SJCRH30 (cell line): ENCODE measurements at regions not wholly inside any gene's neighbourhood (a gene's known extent, or its start where the extent isn't known, plus 50 kb on each side); places are given as distances from the start of the nearest gene placed in this dataset.

ENCODE experiments used
- DNase-seq, 2 experiments: peaks; one replicate each; pipeline ENCODE4 v3.0.0-alpha.2; 2015 to 2020
- H3K27ac ChIP-seq: fragments of 250-450 bp; sonication (Bioruptor Pico); 2 replicates; pipeline ENCODE4 v1.5.1; 2020; ENCODE audit warnings: mild to moderate bottlenecking, moderate library complexity
- H3K27me3 ChIP-seq: fragments of 250-450 bp; sonication (Bioruptor Pico); 2 replicates; pipeline ENCODE4 v1.5.1; 2020; ENCODE audit warnings: mild to moderate bottlenecking, moderate library complexity
- H3K36me3 ChIP-seq: fragments of 250-450 bp; sonication (Bioruptor Pico); 2 replicates; pipeline ENCODE4 v1.5.1; 2020; ENCODE audit warnings: mild to moderate bottlenecking, moderate library complexity
- H3K4me1 ChIP-seq: fragments of 250-450 bp; sonication (Bioruptor Pico); 2 replicates; pipeline ENCODE4 v1.5.1; 2020; ENCODE audit warnings: mild to moderate bottlenecking, moderate library complexity
- H3K4me3 ChIP-seq: fragments of 250-450 bp; sonication (Bioruptor Pico); 2 replicates; pipeline ENCODE4 v1.5.1; 2020; ENCODE audit warnings: mild to moderate bottlenecking, moderate library complexity
- H3K9me3 ChIP-seq: fragments of 250-450 bp; sonication (Bioruptor Pico); replicated peaks from 2 replicates; pipeline ENCODE4 v1.5.1; 2020; ENCODE audit warnings: mild to moderate bottlenecking, moderate library complexity

DNA sequence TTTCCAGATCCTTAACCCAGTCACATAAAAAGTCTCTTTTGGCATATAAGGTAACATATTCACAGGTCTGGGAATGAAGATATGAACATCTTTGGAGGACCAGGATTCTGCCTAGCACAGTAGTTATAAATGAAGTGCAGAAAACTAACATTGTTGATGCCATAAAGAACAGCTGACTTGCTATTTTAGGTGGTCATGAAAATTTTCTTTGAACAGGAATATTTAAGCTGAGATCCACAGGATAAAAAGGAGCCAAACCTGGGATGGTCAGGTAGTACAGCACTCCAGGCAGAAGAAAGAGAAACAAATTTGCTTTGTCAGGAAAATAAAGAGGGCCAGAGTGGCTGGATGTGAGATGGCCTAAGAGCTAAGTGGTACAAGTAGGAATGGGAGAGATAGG, 80.0 kb downstream of the CENPW start:
- Histone ChIP-seq H3K27ac (no peak overlapping the region), H3K36me3 (no peaks in the 10 kb centered on the region), H3K27me3 (no peaks in the 10 kb centered on the region), H3K9me3 (no peaks in the 10 kb centered on the region), H3K4me1 (no peaks in the 10 kb centered on the region), H3K4me3 (no peak overlapping the region)
- no peak for DNase-seq

DNA sequence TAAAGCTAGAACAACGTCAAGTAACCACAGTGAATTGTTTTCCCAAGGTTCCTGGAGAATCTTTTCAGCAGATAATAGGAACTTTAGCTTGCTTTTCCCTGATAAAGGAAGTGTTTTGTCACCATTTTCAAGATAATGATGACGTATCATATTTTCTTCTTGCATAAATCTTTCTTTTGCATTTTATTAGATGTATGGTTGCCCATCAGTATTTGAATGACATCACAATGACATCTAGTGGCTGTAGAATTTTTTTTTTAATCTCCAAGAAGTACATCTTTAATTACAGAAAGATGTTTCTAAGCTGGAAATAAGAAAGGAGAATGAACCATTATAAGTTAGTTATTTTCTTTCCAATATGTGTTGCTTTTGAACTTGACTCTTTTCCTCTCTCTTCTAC, 83.0 kb downstream of the CENPW start:
- Histone ChIP-seq H3K4me1 (no peaks in the 10 kb centered on the region), H3K27me3 (no peaks in the 10 kb centered on the region), H3K4me3 (no peak overlapping the region), H3K9me3 (no peaks in the 10 kb centered on the region), H3K27ac (no peak overlapping the region), H3K36me3 (no peaks in the 10 kb centered on the region)
- no peak for DNase-seq

DNA sequence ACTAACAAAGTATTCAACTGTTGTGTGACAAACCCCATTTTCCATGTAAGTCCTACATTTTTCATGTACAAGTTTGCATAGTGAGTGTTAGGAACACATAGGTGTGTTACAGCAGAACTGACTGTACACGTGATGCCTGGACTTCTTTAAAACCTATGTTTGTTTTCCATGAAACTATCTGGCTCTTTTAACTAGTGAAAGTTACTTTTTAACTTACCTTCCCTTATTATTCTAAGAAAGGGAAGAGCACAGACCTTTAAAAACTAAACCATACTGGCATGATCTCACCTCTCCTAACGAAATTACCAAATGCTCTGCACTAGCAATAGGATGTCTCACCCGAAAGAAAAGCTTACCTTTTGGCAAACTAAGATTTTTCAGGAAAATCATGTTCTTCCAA, 87.8 kb downstream of the CENPW start:
- Histone ChIP-seq H3K4me1 (no peaks in the 10 kb centered on the region), H3K27me3 (no peaks in the 10 kb centered on the region), H3K9me3 (no peaks in the 10 kb centered on the region), H3K27ac (no peak overlapping the region), H3K4me3 (no peak overlapping the region), H3K36me3 (no peaks in the 10 kb centered on the region)
- no peak for DNase-seq

DNA sequence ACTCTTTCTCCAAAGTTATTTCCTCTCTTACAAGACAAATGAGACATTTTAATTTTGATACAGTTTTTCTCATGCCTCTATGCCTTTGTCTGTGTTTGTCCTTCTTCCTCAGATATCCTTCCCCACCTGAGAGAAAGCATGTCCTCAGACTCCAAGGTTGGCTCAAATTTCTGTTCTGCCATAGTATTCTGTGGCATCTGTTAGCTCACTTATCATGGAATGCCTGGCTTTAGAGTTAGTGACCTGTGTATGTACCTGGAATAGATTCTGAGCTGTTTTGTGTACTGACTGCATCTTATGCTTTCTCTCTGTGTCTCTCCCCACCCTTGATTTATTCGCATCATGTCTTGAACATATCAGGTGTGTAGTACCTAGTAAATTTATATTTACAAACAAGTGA, 90.0 kb downstream of the CENPW start:
- no peak overlapping the region for H3K27ac ChIP-seq
- H3K4me1 ChIP-seq = no peaks in the 10 kb centered on the region
- H3K9me3 ChIP-seq = no peaks in the 10 kb centered on the region
- H3K4me3 ChIP-seq = no peak overlapping the region
- H3K36me3 ChIP-seq = no peaks in the 10 kb centered on the region
- H3K27me3 ChIP-seq = no peaks in the 10 kb centered on the region
- DNase-seq = no peak

DNA sequence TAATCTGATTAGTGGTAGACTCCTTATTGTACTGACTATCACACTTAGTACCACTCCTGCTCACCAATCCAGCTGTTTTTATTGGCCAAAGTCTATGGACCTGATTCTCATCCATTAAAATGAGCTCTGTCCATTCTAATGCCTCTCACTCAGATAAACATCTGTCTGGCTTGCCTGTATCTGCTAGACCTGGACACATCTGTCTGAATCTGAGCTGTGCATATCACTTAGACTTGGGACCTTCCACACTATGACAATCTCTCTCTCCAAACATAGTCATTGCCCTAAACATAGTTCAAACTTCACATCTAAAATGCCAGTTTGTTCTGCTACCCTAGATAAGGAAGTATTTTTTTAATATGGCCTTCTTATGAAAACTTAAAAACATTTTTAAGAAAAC, 92.6 kb downstream of the CENPW start:
- H3K9me3 ChIP-seq = no peaks in the 10 kb centered on the region
- no peaks in the 10 kb centered on the region for H3K4me1 ChIP-seq
- H3K27me3 ChIP-seq = no peaks in the 10 kb centered on the region
- no peak overlapping the region for H3K27ac ChIP-seq
- DNase-seq = no peak
- H3K4me3 ChIP-seq = no peak overlapping the region
- no peaks in the 10 kb centered on the region for H3K36me3 ChIP-seq

DNA sequence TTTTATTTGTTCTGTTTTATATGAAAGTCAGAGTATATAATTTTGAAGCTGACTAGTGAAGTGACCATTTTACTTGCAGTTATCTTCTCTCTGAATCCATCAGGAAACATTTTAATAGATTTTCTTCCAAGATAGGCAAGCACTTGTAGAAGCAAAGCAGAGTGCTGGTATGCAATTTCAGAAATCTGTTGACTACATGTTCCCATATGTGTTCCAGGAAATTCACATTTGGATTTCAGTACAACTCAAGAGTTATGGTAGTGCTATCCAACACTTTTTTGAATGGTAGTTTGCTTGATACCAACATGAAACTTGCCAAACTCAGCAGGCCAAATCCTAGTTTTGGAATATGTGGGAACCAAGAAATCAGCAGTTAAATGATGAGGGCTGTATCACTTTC, 94.0 kb downstream of the CENPW start:
- Histone ChIP-seq H3K27ac (no peak overlapping the region), H3K9me3 (no peaks in the 10 kb centered on the region), H3K27me3 (no peaks in the 10 kb centered on the region), H3K4me3 (no peak overlapping the region), H3K36me3 (no peaks in the 10 kb centered on the region), H3K4me1 (no peaks in the 10 kb centered on the region)
- no peak for DNase-seq

DNA sequence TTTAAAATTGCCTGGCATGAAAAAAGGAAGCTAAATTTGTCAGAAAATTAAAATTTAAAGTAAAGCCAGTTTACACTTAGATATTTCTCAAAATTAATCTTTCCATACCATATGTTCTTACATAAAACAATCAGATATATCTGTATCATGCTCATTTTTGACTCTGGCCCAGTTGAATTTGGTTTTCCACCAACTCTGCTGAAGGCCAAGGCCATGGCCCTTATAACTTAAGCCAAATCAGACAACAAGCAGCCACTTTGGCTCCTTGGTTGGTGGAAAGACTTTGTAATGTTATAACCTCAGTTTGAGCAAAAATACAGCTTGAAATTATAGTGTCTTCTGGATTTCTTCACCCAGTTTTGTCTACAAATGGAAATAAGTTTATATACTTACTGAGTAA, 97.3 kb downstream of the CENPW start:
- no peak overlapping the region for H3K4me3 ChIP-seq
- H3K4me1 ChIP-seq = no peaks in the 10 kb centered on the region
- H3K27ac ChIP-seq = no peak overlapping the region
- H3K9me3 ChIP-seq = no peaks in the 10 kb centered on the region
- H3K27me3 ChIP-seq = no peaks in the 10 kb centered on the region
- no peaks in the 10 kb centered on the region for H3K36me3 ChIP-seq
- no peak for DNase-seq

DNA sequence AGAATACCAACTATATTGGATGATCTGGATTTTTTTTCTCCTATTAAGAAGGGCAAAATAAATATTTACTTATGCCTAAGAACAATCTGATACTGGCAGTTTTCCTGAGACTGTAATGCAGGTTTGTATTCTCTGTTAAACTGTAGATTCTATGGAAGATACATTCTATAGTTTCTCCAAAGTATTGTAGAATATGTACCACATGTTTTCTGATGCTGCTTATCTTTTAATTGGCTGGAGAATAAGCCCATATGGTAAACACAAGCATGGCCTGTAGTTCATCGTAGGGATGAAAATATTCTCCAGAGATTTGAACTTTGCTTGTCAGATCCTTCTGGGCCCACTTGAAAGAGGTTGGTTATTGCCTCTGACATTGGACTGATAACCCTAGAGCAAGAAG, 99.1 kb downstream of the CENPW start:
- Histone ChIP-seq H3K9me3 (no peaks in the 10 kb centered on the region), H3K4me1 (no peaks in the 10 kb centered on the region), H3K27me3 (no peaks in the 10 kb centered on the region), H3K4me3 (no peak overlapping the region), H3K36me3 (no peaks in the 10 kb centered on the region), H3K27ac (no peak overlapping the region)
- DNase-seq = no peak

DNA sequence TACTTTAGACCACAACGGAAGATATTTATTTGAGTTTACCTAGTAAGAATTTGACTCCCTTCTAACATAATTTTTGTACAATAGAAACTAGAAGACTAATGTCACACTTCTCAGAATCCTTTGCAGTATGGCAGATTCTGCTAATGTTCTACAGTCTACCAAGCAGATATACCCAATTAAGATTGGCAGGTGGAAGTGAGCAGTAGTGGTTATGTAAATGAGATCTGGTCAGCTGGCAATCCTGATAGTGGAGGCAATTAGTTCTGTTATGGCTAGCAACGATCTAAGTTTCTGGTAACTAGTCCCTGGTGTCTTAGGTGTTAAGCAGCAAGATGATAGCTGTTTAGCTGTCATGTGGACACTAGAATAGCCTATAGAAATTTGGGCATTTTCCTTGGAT, 101.0 kb downstream of the CENPW start:
- Histone ChIP-seq H3K4me3 (no peak overlapping the region), H3K4me1 (no peaks in the 10 kb centered on the region), H3K27me3 (no peaks in the 10 kb centered on the region), H3K27ac (no peak overlapping the region), H3K36me3 (no peaks in the 10 kb centered on the region), H3K9me3 (no peaks in the 10 kb centered on the region)
- DNase-seq = no peak

DNA sequence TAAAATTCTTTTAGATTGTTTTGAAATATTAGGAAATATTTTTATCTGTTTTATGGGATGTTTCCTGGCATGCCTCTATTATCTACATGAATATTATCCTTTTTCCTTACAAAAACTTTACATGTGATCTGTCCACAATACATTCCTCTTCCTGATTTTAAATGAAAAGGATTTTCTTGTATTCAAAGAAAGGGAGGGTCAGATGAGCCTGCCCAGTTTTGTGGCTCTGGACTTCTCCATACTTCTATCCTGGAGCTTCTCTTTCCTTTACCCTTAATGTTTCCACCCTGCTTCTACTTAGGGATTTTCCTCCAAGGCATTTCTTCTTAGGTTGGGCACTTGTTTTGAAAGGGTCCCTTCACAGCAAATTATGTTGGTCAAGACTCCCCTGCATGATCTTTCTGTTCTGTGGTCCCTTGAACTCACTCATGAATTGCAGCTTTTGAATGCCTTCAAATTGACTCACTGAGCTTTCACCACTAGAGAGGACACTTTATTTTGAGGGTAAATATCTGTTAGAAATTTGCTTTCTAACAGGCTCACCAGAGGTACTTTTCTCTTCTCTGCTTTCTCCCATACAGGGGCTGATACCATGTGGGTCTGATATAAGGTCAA, 104.9 kb downstream of the CENPW start:
- no peak overlapping the region for H3K27ac ChIP-seq

DNA sequence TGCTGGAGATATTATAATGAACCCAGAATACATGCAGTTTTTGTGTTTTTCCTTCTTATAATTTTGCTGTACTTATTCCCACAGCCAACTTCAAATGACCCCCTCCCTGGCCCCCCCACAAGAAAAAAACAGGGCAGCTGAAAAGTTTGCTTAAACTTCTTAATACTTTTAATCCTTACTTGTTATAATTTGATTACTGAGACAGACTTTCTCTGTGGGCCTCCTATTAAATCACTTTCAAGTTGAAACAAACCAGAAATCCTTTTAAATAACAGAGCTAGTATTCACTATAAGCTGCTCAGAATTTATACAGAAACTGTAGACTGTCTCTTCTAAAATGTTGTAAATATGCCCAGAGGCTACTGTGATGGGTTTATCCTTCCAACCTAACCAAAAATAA, 106.3 kb downstream of the CENPW start:
- Histone ChIP-seq H3K9me3 (no peaks in the 10 kb centered on the region), H3K27ac (no peak overlapping the region), H3K36me3 (no peaks in the 10 kb centered on the region), H3K4me1 (no peaks in the 10 kb centered on the region), H3K4me3 (no peak overlapping the region), H3K27me3 (no peaks in the 10 kb centered on the region)
- no peak for DNase-seq

More for the DNA sequence above, 104.9 kb downstream of the CENPW start:
- H3K27me3 ChIP-seq = no peaks in the 10 kb centered on the region
- H3K4me1 ChIP-seq = no peaks in the 10 kb centered on the region
- no peak for DNase-seq
- H3K9me3 ChIP-seq = no peaks in the 10 kb centered on the region
- H3K4me3 ChIP-seq = no peak overlapping the region
- H3K36me3 ChIP-seq = no peaks in the 10 kb centered on the region

DNA sequence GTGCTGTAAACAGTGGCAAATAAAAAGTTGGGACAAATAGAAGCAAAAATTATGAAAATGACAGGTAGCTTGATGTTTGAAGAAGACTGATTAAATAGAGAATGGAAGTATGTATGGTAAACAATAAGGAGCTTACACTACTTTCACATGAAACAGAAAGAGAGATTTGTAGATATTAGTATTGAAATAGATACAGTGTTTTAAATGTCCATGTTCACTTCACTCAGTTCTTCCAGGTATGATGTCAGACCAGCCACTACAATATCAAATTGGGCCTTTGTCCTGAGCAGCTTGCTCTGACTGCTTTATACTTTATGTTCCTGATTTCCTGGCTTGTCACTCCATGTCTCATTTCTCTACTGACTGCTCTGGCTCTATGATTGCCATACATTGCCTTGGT, 107.5 kb downstream of the CENPW start:
- Histone ChIP-seq H3K4me3 (no peak overlapping the region), H3K9me3 (no peaks in the 10 kb centered on the region), H3K4me1 (no peaks in the 10 kb centered on the region), H3K27ac (no peak overlapping the region), H3K27me3 (no peaks in the 10 kb centered on the region), H3K36me3 (no peaks in the 10 kb centered on the region)
- DNase-seq = no peak

DNA sequence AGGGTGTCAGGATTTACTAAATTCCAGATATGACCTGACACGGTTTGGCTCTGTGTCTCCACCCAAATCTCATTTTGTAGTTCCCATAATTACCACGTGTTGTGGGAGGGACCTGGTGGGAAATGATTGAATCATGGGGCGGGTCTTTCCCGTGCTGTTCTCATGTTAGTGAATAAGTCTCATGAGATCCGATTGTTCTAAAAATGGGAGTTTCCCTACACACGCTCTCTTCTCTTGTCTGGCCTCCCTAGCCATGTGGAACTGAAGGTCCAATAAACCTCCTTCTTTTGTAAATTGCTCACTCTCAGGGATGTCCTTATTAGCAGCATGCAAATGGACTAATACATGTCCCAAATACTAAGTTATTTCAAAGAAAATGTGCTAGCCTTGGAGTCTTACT, 121.1 kb downstream of the CENPW start:
- Histone ChIP-seq H3K4me1 (no peaks in the 10 kb centered on the region), H3K4me3 (no peak overlapping the region), H3K36me3 (no peaks in the 10 kb centered on the region), H3K9me3 (no peaks in the 10 kb centered on the region), H3K27me3 (no peaks in the 10 kb centered on the region), H3K27ac (no peak overlapping the region)
- no peak for DNase-seq

DNA sequence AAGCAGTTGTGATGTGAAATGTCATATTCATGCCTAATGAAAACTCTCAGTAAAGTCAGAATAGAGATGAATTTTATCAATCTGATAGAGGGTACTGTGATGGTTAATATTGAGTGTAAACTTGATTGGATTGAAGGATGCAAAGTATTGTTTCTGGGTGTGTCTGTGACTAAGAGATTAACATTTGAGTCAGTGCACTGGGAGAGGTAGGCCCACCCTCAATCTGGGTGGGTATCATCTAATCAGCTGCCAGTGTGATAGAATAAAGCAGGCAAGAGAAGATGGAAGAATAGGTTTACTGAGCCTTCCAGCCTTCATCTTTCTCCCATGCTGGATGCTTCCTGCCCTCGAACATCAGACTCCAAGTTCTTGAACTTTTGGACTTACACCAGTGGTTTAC, 124.3 kb downstream of the CENPW start:
- no peaks in the 10 kb centered on the region for H3K4me1 ChIP-seq
- no peak overlapping the region for H3K4me3 ChIP-seq
- no peak for DNase-seq
- H3K9me3 ChIP-seq = no peaks in the 10 kb centered on the region
- no peaks in the 10 kb centered on the region for H3K27me3 ChIP-seq
- no peaks in the 10 kb centered on the region for H3K36me3 ChIP-seq
- H3K27ac ChIP-seq = no peak overlapping the region

DNA sequence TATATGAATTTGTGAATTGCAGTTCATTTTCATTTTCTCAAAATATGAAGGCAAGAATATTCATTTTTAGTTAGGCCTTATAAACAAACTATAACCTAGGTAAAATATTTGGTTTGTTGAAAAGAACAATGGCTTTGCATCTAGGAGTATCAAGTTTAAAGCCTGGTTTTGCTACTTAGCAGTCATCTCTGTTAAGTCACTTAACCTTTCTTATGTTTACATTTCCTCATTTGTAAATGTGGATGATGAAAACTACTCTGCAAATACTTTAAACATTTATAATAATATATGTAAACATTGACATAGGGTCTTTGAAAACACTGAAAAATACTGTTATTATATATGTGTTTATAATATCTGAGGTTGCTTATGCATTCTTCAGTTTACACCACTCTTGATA, 135.5 kb downstream of the CENPW start:
- Histone ChIP-seq H3K9me3 (no peaks in the 10 kb centered on the region), H3K4me1 (no peaks in the 10 kb centered on the region), H3K36me3 (no peaks in the 10 kb centered on the region), H3K27ac (no peak overlapping the region), H3K27me3 (no peaks in the 10 kb centered on the region), H3K4me3 (no peak overlapping the region)
- DNase-seq = no peak

DNA sequence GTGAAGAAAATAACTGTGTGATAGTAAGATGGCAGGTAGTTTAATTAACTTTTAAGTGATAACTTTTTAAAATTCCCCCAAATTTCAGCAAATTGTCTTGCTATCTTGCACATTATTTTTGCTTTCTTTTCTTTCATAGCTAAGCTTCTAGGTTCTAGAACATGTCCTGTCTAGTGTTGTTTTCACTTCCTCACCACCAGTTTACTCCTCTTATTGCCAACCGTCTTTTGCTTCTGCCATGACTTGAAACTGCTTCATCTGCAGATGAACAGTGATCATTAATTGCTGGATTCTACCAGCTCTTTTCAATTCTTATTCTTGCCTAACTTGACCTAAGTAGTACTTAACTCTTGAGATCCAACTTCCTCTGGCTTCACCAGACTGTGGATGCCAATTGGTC, 137.8 kb downstream of the CENPW start:
- H3K4me3 ChIP-seq = no peak overlapping the region
- H3K9me3 ChIP-seq = no peaks in the 10 kb centered on the region
- H3K36me3 ChIP-seq = no peaks in the 10 kb centered on the region
- no peaks in the 10 kb centered on the region for H3K4me1 ChIP-seq
- DNase-seq = no peak
- H3K27me3 ChIP-seq = no peaks in the 10 kb centered on the region
- no peak overlapping the region for H3K27ac ChIP-seq

DNA sequence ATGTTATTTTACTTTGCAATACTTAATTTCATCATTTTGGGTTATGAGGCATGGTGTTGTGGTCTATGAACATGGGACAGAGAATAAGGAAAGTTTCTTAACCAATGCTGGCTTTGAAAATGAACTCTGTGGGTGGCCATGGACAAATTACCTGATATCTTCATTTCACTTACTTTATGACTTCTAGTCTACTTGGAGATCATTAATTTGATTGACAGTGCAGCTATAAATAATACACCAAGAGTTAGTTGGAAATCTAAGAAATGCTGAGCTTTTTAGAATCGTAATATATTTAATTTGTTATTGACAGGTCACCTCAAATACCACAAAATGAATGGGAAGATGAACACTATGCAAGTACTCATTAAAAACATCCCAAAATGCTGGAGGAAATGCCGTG, 140.4 kb downstream of the CENPW start:
- Histone ChIP-seq H3K27ac (no peak overlapping the region), H3K27me3 (no peaks in the 10 kb centered on the region), H3K4me1 (no peaks in the 10 kb centered on the region), H3K9me3 (no peaks in the 10 kb centered on the region), H3K4me3 (no peak overlapping the region), H3K36me3 (no peaks in the 10 kb centered on the region)
- DNase-seq = no peak
